ENCODE measurements at regions not wholly inside any gene's neighbourhood (a gene's known extent, or its start where the extent isn't known, plus 50 kb on each side); places are given as distances from the start of the nearest gene placed in this dataset.
"Not testable (repeated sequence)": the region's sequence is repeated elsewhere in the genome, so short reads cannot be mapped to it uniquely, and the experiment has no call there.

DNA sequence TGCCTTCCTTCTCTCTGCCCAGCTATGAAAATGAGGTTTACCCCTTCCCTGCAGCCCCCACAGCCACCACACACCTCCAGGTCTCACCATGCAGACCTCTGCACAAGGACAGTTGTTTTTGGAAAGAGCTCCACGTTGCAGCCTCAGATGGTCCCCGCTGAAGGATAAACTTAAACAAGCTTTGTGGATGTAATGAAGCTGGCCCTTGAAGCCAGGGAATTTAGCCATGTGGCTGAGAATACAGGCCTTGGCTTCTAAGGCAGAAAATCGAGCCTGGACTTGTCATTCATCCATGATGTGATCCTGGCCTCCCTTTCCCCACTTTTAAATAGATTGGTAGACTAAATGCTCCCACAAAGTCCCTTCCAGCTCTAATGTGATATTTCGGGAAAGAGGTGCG is 79.4 kb downstream of the TBX3 start:
- H3K9me2 ChIP-seq (ENCODE audit: insufficient read depth, low read length): no peaks in the 10 kb centered on the region
- no peak overlapping the region for H3K9ac ChIP-seq (ENCODE audit: low read length)
- H3K79me2 ChIP-seq (replicated peaks; ENCODE audit: insufficient read depth, low read length): no peaks in the 10 kb centered on the region
- H3F3A ChIP-seq (ENCODE audit: insufficient read depth, low read length, poor library complexity, severe bottlenecking): no peaks in the 10 kb centered on the region
- no peaks in the 10 kb centered on the region for H3K36me3 ChIP-seq (ENCODE audit: insufficient read depth, low read length)
- TF ChIP-seq MXI1 (conservative IDR thresholded peaks at IDR 0.05; ENCODE audit: poor library complexity, severe bottlenecking) (no peak), POLR2AphosphoS5 (IDR thresholded peaks at IDR 0.05) (no peak), TAF1 (IDR thresholded peaks at IDR 0.05; ENCODE audit: low read depth) (no peak), SMC3 (conservative IDR thresholded peaks at IDR 0.05; ENCODE audit: poor library complexity) (no peak), EP300 (conservative IDR thresholded peaks at IDR 0.05; ENCODE audit: poor library complexity, severe bottlenecking) (no peak), RAD21 (conservative IDR thresholded peaks at IDR 0.05) (no peak), EZH2 (IDR thresholded peaks at IDR 0.05; ENCODE audit: borderline replicate concordance, insufficient read depth, low read length, poor library complexity, severe bottlenecking) (no peak)
- TF ChIP-seq, protein P1, sequence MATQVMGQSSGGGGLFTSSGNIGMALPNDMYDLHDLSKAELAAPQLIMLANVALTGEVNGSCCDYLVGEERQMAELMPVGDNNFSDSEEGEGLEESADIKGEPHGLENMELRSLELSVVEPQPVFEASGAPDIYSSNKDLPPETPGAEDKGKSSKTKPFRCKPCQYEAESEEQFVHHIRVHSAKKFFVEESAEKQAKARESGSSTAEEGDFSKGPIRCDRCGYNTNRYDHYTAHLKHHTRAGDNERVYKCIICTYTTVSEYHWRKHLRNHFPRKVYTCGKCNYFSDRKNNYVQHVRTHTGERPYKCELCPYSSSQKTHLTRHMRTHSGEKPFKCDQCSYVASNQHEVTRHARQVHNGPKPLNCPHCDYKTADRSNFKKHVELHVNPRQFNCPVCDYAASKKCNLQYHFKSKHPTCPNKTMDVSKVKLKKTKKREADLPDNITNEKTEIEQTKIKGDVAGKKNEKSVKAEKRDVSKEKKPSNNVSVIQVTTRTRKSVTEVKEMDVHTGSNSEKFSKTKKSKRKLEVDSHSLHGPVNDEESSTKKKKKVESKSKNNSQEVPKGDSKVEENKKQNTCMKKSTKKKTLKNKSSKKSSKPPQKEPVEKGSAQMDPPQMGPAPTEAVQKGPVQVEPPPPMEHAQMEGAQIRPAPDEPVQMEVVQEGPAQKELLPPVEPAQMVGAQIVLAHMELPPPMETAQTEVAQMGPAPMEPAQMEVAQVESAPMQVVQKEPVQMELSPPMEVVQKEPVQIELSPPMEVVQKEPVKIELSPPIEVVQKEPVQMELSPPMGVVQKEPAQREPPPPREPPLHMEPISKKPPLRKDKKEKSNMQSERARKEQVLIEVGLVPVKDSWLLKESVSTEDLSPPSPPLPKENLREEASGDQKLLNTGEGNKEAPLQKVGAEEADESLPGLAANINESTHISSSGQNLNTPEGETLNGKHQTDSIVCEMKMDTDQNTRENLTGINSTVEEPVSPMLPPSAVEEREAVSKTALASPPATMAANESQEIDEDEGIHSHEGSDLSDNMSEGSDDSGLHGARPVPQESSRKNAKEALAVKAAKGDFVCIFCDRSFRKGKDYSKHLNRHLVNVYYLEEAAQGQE (IDR thresholded peaks at IDR 0.05; ENCODE audit: borderline replicate concordance): no peak
- TF ChIP-seq, protein P2, sequence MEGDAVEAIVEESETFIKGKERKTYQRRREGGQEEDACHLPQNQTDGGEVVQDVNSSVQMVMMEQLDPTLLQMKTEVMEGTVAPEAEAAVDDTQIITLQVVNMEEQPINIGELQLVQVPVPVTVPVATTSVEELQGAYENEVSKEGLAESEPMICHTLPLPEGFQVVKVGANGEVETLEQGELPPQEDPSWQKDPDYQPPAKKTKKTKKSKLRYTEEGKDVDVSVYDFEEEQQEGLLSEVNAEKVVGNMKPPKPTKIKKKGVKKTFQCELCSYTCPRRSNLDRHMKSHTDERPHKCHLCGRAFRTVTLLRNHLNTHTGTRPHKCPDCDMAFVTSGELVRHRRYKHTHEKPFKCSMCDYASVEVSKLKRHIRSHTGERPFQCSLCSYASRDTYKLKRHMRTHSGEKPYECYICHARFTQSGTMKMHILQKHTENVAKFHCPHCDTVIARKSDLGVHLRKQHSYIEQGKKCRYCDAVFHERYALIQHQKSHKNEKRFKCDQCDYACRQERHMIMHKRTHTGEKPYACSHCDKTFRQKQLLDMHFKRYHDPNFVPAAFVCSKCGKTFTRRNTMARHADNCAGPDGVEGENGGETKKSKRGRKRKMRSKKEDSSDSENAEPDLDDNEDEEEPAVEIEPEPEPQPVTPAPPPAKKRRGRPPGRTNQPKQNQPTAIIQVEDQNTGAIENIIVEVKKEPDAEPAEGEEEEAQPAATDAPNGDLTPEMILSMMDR (IDR thresholded peaks at IDR 0.05; ENCODE audit: poor library complexity, severe bottlenecking): no peak
- no peak overlapping the region for H3K4me2 ChIP-seq (ENCODE audit: low read length)
- H2AFZ ChIP-seq (ENCODE audit: low read depth, low read length): no peak overlapping the region
- H3K4me3 ChIP-seq (ENCODE audit: low read length): no peak overlapping the region
- H4K20me1 ChIP-seq (ENCODE audit: insufficient read depth): no peaks in the 10 kb centered on the region
- H3K9me3 ChIP-seq (ENCODE audit: low read length): no peaks in the 10 kb centered on the region
- H3K27me3 ChIP-seq (ENCODE audit: insufficient read depth, low read depth, low read length): no peaks in the 10 kb centered on the region
- no peak overlapping the region for H3K27ac ChIP-seq (ENCODE audit: low read length)

DNA sequence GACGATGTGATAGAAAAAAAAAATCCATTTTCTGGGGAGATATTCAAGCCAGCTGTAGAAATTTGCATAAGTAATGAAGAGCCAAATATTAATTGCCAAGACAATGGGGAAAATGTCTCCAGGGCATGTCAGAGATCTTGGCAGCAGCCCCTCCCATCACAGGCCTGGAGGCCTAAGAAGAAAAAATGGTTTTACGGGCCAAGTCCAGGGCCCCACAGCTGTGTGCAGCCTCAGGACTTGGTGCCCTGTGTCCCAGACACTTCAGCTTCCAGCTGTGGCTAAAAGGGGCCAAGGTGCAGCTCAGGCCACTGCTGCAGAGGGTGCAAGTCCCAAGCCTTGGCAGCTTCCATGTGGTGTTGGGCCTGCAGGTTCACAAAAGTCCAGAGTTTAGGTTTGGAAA is 83.4 kb downstream of the TBX3 start:
- not testable (repeated sequence) for H3K9ac ChIP-seq (ENCODE audit: low read length); H3K4me3 ChIP-seq (ENCODE audit: low read length); H3K9me2 ChIP-seq (ENCODE audit: insufficient read depth, low read length); H2AFZ ChIP-seq (ENCODE audit: low read depth, low read length); H4K20me1 ChIP-seq (ENCODE audit: insufficient read depth); H3K9me3 ChIP-seq (ENCODE audit: low read length); H3K4me2 ChIP-seq (ENCODE audit: low read length); H3K79me2 ChIP-seq (replicated peaks; ENCODE audit: insufficient read depth, low read length); H3K27ac ChIP-seq (ENCODE audit: low read length); H3K27me3 ChIP-seq (ENCODE audit: insufficient read depth, low read depth, low read length); H3K36me3 ChIP-seq (ENCODE audit: insufficient read depth, low read length); H3F3A ChIP-seq (ENCODE audit: insufficient read depth, low read length, poor library complexity, severe bottlenecking)

DNA sequence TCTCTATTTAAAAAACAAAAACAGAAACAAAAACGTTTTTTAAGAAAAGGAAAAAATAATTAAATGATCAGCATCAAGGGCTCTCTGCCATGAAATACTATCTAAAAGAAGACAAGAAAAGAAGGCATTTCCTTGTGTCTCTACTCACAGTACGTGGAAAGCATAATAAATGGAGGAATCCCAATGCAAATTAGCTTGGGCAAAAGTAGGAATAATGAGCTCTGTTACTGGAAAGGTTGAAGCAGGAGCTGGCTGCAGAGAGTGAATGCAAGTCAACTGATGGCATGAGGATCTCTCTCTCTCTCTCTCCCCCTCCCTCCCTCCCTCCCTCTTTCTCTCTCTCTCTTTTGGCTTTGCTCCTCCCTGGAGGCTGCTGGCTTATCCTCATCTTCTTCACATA is 85.9 kb downstream of the TBX3 start:
- Histone ChIP-seq H3K27me3 (ENCODE audit: insufficient read depth, low read depth, low read length) (no peaks in the 10 kb centered on the region), H3K4me2 (ENCODE audit: low read length) (no peak overlapping the region), H3K79me2 (replicated peaks; ENCODE audit: insufficient read depth, low read length) (no peaks in the 10 kb centered on the region), H3K4me3 (ENCODE audit: low read length) (no peak overlapping the region), H3K9me2 (ENCODE audit: insufficient read depth, low read length) (no peaks in the 10 kb centered on the region), H3K36me3 (ENCODE audit: insufficient read depth, low read length) (no peaks in the 10 kb centered on the region), H3F3A (ENCODE audit: insufficient read depth, low read length, poor library complexity, severe bottlenecking) (no peaks in the 10 kb centered on the region), H3K27ac (ENCODE audit: low read length) (no peak overlapping the region), H3K9me3 (ENCODE audit: low read length) (no peaks in the 10 kb centered on the region), H2AFZ (ENCODE audit: low read depth, low read length) (no peak overlapping the region), H4K20me1 (ENCODE audit: insufficient read depth) (no peaks in the 10 kb centered on the region), H3K9ac (ENCODE audit: low read length) (no peak overlapping the region)
- TF ChIP-seq, protein P1 (IDR thresholded peaks at IDR 0.05; ENCODE audit: borderline replicate concordance): no peak
- TF ChIP-seq, protein P2 (IDR thresholded peaks at IDR 0.05; ENCODE audit: poor library complexity, severe bottlenecking): no peak
- no peak for TF ChIP-seq TAF1 (IDR thresholded peaks at IDR 0.05; ENCODE audit: low read depth)
- TF ChIP-seq RAD21 (conservative IDR thresholded peaks at IDR 0.05): no peak
- no peak for TF ChIP-seq EZH2 (IDR thresholded peaks at IDR 0.05; ENCODE audit: borderline replicate concordance, insufficient read depth, low read length, poor library complexity, severe bottlenecking)
- no peak for TF ChIP-seq POLR2AphosphoS5 (IDR thresholded peaks at IDR 0.05)
- TF ChIP-seq EP300 (conservative IDR thresholded peaks at IDR 0.05; ENCODE audit: poor library complexity, severe bottlenecking): no peak
- no peak for TF ChIP-seq MXI1 (conservative IDR thresholded peaks at IDR 0.05; ENCODE audit: poor library complexity, severe bottlenecking)
- TF ChIP-seq SMC3 (conservative IDR thresholded peaks at IDR 0.05; ENCODE audit: poor library complexity): no peak
